ENCODE measurements at regions not wholly inside any gene's neighbourhood (a gene's known extent, or its start where the extent isn't known, plus 50 kb on each side); places are given as distances from the start of the nearest gene placed in this dataset.

GRCh38 chr9:129321286-129322021 is 143.4 kb upstream of the IER5L start:
- DNase-seq = no peak

- DNase-seq = peak in 1 of 2 experiments; percentile 41
Observed at GRCh38 chr9:129320575-129321285, 142.7 kb upstream of the IER5L start.

GRCh38 chr9:129319938-129320481 is 141.9 kb upstream of the IER5L start:
- no peak for DNase-seq

GRCh38 chr9:129319076-129319937 is 141.2 kb upstream of the IER5L start:
- no peak for DNase-seq

- DNase-seq = no peak
Observed at GRCh38 chr9:129318121-129319075, 140.3 kb upstream of the IER5L start.

GRCh38 chr9:129317179-129318011 is 139.3 kb upstream of the IER5L start:
- DNase-seq = no peak

GRCh38 chr9:129316281-129317030 is 138.4 kb upstream of the IER5L start:
- DNase-seq = no peak

GRCh38 chr9:129313331-129313955 is 135.4 kb upstream of the IER5L start:
- DNase-seq = no peak

GRCh38 chr9:129312251-129313122 is 134.4 kb upstream of the IER5L start:
- no peak for DNase-seq

- no peak for DNase-seq
Observed at GRCh38 chr9:129311643-129312042, 133.6 kb upstream of the IER5L start.

- no peak for DNase-seq
Observed at GRCh38 chr9:129310666-129311350, 132.7 kb upstream of the IER5L start.

GRCh38 chr9:129309906-129310305 is 131.8 kb upstream of the IER5L start:
- no peak for DNase-seq

- no peak for DNase-seq
Observed at GRCh38 chr9:129309041-129309430, 131.0 kb upstream of the IER5L start.

- DNase-seq = no peak
Observed at GRCh38 chr9:129307227-129307970, 129.3 kb upstream of the IER5L start.

- DNase-seq = no peak
Observed at GRCh38 chr9:129306318-129306973, 128.4 kb upstream of the IER5L start.

- DNase-seq = no peak
Observed at GRCh38 chr9:129305246-129305645, 127.2 kb upstream of the IER5L start.

GRCh38 chr9:129301941-129302340 is 123.9 kb upstream of the IER5L start:
- DNase-seq = no peak
